Activated CD4-positive, alpha-beta T cell treated with anti-CD3 and anti-CD28 coated beads, Interleukin-2, Interleukin-4, amounts not matched to agents 100 ng/mL and 50 ng/mL, durations not matched to agents 16 hours and 8 hours (primary cell): ENCODE measurements at regions not wholly inside any gene's neighbourhood (a gene's known extent, or its start where the extent isn't known, plus 50 kb on each side); places are given as distances from the start of the nearest gene placed in this dataset.
"Not testable (repeated sequence)": the region's sequence is repeated elsewhere in the genome, so short reads cannot be mapped to it uniquely, and the experiment has no call there.

Experiments
- DNase-seq: peaks from one replicate; pipeline ENCODE4 v3.0.0-alpha.2; 2020; ENCODE audit warnings: low spot score

DNA sequence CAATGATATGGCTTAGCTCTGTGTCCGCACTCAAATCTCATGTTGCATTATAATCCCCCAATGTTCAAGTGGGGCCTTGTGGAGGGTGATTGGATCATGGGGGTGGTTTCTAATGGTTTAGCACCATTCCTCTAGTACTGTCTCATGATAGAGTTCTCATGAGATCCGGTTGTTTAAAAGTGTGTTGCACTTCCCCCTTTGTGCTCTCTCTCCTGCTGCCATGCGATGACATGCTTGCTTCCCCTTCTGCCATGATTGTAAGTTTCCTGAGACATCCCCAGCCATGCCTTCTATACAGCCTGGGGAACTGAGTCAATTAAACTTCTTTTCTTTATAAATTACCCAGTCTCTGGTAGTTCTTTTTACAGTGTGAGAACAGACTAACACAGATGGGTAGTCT is 427.1 kb downstream of the CHSY3 start:
- no peak for DNase-seq

DNA sequence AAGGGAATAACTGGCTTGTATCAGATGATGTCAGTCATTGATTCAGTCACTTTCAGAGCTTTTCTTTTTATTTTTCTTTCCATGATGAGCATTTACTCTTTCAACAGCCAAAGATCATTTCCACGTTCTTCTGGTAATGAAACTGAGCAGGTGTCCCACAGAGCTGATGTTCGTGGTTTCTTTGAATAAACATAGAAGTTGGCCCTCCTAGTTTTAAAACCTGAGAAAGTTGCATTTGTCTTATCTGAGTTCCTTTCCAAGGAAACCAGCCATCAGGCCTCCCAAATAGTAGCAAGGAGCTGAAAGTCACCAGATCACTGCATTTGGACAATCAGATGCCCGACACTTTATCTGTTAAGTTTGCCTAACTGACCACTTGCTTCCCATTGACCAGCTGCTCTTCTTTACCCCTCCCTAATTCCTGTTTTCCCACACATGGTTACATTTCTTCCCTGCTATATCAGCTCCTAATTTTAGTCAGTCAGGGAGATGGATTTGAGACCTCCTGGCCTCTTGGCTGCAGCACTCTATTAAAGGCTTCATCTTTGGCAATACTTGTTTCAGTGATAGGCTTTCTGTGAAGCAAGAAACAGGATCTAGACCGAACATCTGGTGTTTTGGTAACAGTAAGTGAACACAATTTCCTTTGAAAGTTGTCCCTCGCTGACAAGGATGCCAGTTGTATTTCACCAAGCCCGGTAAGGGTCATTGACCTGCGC is 420.8 kb downstream of the CHSY3 start:
- DNase-seq, result no peak

GRCh38 chr5:130323804-130324454 is 419.7 kb downstream of the CHSY3 start:
- DNase-seq, result no peak

DNA sequence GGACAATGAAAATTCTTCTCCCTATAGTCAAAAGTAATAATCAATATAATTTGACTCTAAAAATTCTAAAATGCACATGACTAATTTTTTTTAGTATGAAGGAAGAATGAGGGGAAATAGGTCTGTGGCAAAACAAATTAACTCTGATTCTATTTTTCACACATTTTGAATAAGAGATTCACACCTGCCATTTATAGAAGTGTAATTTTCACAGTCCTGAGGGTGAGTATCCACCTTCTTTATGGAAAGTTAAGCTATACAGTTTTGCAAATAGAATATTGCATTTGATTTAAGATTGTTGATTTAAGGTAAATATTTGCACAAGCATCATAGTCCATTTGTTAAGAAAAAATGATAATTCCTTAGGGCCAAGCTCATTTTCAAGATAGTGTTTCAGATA is 417.7 kb downstream of the CHSY3 start:
- DNase-seq, result no peak

GRCh38 chr5:130316971-130317680 is 412.9 kb downstream of the CHSY3 start:
- no peak for DNase-seq

DNA sequence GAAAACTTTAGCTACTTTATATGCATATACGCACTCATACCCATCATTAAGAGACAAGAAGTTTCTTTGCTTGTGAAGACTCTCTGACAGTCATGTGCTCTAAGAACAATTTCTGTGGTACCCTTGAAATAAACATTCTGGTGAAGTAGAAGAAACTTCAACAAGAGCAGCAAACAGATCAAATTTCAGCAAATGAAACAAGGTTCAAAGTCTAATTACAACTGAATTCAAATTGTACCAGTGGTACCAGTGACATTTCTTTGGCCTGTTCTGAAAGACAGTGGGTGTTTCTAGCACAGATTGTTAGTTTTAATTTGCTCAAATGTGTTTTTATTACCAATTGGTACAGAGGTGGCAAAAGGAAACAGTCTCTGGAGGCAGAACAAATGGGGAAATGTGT is 391.0 kb downstream of the CHSY3 start:
- no peak for DNase-seq

GRCh38 chr5:130294798-130295197 is 390.5 kb downstream of the CHSY3 start:
- DNase-seq, result not testable (repeated sequence)

DNA sequence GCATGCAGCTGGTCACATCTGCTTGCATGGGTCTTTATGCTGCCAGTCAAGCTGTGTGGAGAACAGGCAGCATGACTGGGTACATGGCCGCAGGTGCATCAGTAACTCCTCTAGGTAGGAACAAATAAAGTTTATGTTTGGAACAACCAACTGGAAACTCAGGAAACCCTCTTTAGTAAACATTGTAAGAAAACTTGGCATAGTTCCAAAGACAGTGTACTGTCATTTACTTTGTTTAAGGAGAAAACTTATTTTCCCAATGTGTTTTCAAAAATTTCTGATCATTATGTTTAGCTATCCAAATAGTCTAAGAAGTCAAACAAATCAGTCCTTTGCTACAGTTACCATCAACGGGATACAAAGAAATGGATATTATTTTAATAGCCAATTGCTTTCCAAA is 386.0 kb downstream of the CHSY3 start:
- DNase-seq, result no peak

GRCh38 chr5:130289132-130290088 is 385.1 kb downstream of the CHSY3 start:
- no peak for DNase-seq

GRCh38 chr5:130287438-130287837 is 383.2 kb downstream of the CHSY3 start:
- no peak for DNase-seq

DNA sequence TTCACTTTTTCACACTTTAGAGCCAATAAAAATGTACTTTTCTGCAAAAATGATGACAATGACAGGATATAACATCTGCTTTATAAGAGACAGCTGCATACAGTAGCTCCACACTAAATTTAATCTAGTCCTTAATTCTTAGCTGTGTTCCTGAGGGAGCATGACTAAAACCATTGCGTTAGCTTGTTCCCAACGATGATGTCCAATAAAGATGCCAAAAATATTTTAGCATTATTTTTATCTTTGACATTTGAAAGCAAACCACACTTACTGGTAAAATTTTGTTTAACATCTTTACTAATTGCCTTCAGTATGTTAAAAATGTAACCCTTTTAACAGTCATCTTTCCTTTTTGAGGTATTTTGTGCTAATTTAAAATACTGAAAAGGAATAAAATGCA is 382.7 kb downstream of the CHSY3 start:
- DNase-seq, result no peak

DNA sequence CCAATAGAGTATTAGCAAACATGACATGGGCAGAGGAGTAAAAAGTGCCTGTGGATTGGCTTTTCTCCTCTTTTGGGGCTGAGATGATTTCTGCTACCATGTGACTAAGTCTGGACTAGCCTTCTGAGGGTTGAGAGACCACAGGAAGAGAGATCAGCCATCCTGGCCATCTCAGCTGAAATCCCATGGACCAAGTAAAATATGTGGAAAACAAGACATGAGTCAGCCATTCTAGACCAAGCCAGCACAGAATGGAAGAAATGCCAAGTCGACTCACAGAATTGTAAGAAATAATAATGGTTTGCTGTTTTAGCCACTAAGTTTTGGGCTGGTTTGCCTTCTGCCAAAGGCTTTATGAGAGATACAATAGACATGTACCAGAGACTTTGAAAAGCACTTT is 377.8 kb downstream of the CHSY3 start:
- no peak for DNase-seq

- no peak for DNase-seq
These were observed 376.4 kb downstream of the CHSY3 start for GRCh38 chr5:130280528-130281217.

DNA sequence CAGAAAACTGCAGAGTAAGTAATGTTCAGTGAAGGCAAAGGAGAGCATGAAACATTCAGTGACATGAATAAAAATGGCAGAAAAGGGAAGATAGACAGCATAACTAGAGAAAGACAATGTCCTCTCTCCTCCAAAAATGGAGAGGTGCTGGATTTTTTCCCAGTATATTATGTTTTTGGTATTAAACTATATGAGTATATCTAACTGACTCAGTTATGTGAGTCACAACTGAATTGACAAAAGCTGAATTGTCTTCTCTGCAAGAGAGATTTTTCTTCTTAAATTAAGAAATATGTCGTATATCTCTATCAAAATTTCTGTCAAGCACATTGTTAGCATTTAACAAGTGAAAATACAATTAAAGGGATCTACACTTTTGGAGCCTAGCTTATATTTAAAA is 375.1 kb downstream of the CHSY3 start:
- no peak for DNase-seq

DNA sequence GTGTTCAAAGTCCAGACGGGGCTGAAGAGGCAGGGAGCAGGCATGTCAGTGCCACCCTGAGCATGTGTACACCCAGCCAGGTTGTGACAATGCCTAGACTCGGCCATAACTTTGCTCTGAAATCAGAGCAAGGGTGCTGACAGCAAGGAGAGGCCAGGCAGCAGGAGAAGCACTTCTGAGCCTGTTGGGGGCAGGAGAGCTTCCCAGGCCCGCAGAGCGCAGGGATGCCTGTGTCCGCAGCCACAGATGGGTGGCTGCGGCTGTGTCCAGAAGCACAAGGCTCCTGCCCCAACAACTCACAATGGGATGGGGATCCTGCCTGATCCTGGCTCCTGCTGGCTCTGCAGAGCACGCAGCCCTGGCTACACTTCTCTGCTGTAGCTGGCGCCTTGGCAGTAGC is 373.9 kb downstream of the CHSY3 start:
- no peak for DNase-seq

DNA sequence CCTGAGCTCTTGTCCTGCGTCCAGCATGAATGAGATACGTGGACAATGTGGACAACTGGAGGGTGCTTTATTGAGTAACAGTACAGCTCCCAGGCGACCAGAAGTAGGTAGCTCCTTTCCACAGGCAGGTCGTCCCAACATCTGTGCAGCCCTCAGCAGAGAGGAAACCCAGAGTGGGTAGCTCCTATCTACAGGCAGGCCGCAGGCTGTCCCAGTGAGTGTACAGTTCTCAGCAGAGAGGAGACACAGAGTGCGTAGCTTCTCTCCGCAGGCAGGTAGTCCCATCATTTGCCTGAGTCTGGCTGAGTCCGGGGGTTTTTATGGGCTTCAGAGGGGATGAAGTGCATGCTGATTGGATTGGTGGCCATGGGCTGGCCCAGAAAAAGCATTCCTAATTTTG is 373.3 kb downstream of the CHSY3 start:
- no peak for DNase-seq

DNA sequence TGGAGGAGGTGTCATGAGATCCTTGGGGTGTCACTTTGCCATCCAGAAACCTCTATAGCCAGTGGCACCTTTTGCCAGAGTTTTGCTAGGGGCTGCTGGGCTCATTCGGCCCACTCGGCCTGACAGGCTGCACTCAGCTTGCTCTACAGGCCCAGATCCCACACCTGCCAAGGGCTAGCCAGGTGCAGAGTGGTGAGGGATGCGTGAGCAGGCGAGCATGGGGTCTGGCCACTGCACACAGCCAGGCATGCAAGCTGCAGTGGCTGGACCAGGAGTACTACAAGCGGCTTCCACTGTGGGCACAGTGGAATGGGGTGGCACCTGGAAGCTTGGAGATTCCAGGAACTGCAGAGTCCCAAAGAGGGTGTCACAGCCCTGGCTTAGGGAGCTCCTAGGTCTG is 372.7 kb downstream of the CHSY3 start:
- no peak for DNase-seq

GRCh38 chr5:130272837-130273236 is 368.6 kb downstream of the CHSY3 start:
- no peak for DNase-seq

DNA sequence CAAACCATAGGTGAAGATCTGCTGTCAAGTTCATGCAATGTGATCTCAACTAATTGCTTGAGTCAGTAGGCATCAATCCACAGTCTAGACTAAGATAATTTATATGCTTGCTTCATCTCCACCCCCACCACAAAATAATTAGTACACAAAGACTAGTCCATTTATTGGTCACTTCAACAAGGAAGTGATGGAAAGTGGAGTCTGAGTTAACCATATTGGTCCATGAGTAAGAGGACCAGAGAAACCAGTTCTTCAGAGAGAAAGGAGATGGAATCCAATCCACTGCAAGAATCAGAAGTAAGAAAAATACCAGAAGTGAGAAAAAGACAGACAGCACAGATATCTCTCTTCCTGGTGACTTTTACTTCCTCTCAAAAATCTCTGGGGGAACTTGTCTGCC is 366.5 kb downstream of the CHSY3 start:
- no peak for DNase-seq

GRCh38 chr5:130268489-130268888 is 364.2 kb downstream of the CHSY3 start:
- no peak for DNase-seq

- DNase-seq, result no peak
These were observed 363.7 kb downstream of the CHSY3 start for GRCh38 chr5:130267926-130268325.

DNA sequence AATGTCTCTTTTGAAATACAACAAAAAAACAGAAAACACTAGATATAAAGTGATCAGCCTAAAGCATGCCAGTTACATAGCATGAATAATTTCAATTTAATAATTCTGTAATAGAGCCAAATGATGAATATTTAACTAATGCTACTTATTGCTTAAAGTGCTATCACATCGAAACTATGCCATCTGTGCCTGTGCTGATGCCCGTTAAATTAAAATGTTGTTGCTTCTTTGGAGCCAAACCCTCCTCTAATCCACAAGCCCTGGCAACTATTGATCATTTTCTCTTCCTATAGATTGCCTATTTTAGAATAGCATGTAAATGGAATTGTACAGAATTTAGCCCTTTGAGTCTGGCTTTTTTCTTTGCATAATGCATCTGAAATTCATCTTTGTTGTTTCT is 356.2 kb downstream of the CHSY3 start:
- no peak for DNase-seq
